GM18867 (cell line): ENCODE measurements at regions not wholly inside any gene's neighbourhood (a gene's known extent, or its start where the extent isn't known, plus 50 kb on each side); places are given as distances from the start of the nearest gene placed in this dataset.
"Not testable (repeated sequence)": the region's sequence is repeated elsewhere in the genome, so short reads cannot be mapped to it uniquely, and the experiment has no call there.

Source experiments
- ATAC-seq: cut with Tn5 transposase; IDR thresholded peaks from one replicate; pipeline ENCODE4 v1.9.1; 2021; ENCODE audit warnings: mild to moderate bottlenecking, moderate library complexity; ENCODE audit not compliant: unreplicated experiment

DNA sequence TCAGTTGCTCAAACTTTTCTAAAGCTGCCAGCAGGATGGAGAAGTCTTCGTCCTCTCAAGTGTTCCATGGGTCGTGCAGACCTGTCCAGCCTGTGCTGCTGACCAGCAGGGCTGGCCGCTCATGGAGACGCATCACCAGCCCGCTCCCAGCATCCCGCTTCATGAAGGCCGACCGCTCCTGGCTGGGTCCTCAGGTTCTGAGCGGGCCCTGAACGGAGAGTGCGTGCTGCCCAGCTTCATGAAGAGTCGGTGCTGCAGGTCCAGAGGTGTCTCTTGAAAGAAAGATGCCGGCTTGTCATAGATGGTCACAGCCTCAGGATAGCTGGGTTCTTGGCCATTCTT is 75.8 kb upstream of the KCNAB1 start:
- ATAC-seq = no peak

- ATAC-seq = not testable (repeated sequence)
Measured at GRCh38 chr3:156048483-156048882, 71.9 kb upstream of the KCNAB1 start.

- ATAC-seq = no peak
Measured at GRCh38 chr3:156050918-156051317, 69.5 kb upstream of the KCNAB1 start.

DNA sequence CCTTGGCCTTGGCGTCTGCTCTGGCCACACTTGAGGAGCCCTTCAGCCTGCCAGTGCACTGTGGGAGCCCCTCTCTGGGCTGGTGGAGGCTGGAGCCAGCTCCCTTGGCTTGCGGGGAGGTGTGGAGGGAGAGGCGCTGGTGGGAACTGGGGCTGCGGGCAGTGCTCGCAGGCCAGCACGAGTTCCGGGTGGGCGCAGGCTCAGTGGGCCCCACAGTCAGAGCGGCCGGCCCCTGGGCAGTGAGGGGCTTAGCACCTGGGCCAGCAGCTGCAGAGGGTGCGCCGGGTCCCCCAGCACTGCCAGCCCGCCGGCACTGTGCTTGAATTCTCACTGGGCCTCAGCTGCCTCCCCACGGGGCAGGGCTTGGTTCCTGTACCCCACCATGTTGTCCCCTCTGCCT is 68.7 kb upstream of the KCNAB1 start:
- no peak for ATAC-seq

DNA sequence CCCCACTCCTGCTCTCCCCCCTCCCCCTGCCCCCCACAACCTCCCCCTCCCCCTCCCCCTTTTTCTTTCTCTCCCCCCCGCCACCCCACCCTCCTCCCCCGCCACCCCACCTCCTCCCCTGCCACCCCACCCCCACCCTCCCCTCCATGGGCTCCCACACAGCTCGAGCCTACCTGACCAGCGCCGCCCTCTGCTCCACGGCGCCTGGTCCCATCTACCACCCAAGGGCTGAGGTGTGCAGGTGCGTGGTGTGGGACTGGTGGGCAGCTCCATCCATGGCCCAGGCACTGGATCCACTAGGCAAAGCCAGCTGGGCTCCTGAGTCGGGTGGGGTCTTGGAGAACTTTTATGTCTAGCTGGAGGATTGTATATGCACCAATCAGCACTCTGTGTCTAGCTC is 68.3 kb upstream of the KCNAB1 start:
- no peak for ATAC-seq

GRCh38 chr3:156059950-156060501 is 60.4 kb upstream of the KCNAB1 start:
- ATAC-seq = no peak

- ATAC-seq = not testable (repeated sequence)
Measured at GRCh38 chr3:156068151-156068550, 52.2 kb upstream of the KCNAB1 start.

GRCh38 chr3:156070028-156070427 is 50.4 kb upstream of the KCNAB1 start:
- no peak for ATAC-seq
